ENCODE measurements at regions not wholly inside any gene's neighbourhood (a gene's known extent, or its start where the extent isn't known, plus 50 kb on each side); places are given as distances from the start of the nearest gene placed in this dataset.

GRCh38 chr13:107331359-107331758 lies 763.4 kb upstream of the ARGLU1 start:
- no peak for DNase-seq (ENCODE audit: low read depth)

DNA sequence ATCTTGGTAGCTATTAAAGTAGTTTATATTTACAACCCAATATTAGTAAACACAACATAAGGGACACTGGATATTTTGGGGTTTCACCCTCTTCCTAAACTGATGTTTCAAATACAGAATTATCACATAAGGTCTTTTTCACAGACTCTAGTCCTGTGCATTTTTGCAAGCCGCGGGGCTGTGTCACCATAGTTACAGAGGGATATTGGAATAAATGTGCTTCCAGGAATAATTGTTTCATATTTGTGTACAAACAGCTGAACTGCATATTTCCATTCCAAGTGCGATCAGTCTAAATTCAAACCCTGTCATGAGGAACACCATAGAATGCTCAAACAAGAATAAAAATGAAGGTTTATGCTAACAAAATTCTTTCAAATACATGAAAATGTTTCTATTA lies 762.5 kb upstream of the ARGLU1 start:
- DNase-seq (ENCODE audit: low read depth), result no peak

- DNase-seq (ENCODE audit: low read depth), result no peak
Observed at GRCh38 chr13:107329991-107330390, 762.1 kb upstream of the ARGLU1 start.

DNA sequence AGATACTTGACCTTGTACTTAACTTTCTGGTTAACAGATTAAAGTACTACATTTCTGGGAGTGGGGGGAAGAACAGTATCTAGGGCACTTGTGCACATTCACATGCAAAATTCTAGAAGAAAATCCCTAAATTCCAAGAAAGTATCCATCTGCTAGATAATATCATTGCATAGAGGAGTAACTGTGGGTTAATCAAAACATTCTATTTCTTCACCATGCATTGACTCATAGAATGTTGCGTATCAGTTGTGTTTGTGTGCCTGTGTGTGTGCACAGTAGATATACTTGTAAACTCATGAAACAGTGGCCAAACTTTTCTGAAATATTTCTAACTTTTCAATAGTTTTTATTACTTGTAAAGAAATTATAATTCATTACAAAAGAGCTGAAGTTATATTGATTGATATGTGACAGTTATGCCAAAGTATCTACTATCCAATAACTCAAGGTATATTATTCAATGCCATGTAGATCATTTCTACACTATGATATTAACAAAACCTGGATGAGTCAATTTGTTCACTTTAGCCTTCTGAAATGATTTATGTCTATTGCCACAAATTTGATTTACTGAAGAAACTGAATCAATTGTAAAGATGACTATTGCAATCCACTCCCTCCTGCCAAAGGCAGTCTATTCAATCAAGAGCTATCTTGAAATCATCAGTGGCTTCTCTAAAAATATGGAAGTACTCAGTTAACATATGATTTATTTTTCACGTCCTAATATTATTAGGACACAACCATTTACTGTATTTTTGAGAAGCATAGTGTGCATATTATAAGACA lies 756.7 kb upstream of the ARGLU1 start:
- no peak for DNase-seq (ENCODE audit: low read depth)

- no peak for DNase-seq (ENCODE audit: low read depth)
Observed at GRCh38 chr13:107322228-107322627, 754.3 kb upstream of the ARGLU1 start.

GRCh38 chr13:107305178-107305577 lies 737.2 kb upstream of the ARGLU1 start:
- DNase-seq (ENCODE audit: low read depth), result no peak

- DNase-seq (ENCODE audit: low read depth), result no peak
Observed at GRCh38 chr13:107301724-107302374, 733.9 kb upstream of the ARGLU1 start.

DNA sequence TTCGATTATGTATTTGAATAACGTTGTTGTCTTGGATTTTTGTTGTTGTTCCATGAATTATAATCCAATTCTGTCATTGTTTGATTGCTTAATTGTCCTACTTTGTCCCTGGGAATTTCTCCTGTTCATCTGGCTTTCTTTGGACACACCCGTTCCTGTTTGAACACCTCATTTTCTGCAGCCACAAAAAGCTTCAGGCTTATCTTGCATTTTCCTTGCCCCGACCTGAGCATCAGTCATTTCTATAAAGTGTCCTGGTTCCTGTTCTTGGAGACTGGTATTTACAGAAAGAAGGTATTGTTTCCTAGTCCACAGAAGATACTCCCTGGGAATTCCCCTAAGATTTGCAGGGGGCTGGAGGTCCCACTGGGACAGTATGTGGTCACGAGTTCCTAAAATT lies 731.8 kb upstream of the ARGLU1 start:
- no peak for DNase-seq (ENCODE audit: low read depth)

GRCh38 chr13:107296804-107297203 lies 728.9 kb upstream of the ARGLU1 start:
- DNase-seq (ENCODE audit: low read depth), result no peak

DNA sequence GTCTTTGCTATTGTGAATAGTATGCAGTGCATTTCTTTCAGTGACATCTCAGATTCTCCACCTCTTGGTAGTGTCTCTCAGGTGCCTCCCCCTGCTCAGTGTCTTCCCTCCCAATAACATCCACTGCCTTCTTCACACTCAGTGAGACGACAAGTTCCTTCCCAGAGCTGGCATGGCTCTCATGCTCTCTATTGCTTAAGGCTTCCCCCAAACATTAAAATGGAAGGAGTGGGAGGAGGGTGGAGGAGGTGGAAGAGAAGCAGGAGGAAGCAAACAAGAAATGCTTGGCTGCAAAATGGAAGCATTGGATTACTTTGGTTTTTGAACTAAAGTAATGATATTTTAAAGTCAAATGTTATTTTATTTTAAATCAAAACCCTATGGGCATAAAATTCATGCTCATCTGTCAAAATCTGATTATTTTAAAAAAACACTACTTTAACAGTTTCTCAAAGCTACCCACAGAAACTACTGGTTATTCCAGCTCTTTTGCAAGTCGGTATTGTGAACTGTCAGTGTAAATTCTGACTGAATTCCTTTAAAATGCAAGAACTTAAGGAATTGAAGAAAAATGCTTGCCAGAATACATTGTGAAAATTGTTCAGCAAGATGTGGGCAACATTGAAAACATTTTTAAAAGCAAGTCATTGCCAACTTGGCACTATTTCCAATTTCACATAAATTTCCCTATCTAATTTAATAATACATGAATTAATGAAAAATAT lies 727.6 kb upstream of the ARGLU1 start:
- DNase-seq (ENCODE audit: low read depth), result no peak

GRCh38 chr13:107293924-107294323 lies 726.0 kb upstream of the ARGLU1 start:
- DNase-seq (ENCODE audit: low read depth), result no peak

DNA sequence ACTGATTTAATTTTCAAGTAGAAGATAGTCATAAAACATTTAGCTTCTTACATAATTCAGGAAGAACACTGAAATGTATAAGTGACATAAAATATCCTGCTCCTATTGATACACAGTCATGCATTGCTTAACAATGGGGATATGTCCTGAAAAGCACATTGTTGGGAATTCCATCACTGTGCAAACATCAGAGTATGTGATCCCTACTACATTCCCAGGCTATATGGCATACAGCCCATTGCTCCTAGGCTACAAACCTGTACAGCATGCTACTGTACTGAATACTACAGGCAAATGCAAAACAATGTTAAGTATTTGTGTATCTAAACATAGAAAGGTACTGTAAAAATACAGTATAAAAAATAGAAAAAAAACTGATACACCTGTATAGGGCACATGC lies 723.9 kb upstream of the ARGLU1 start:
- DNase-seq (ENCODE audit: low read depth), result no peak

GRCh38 chr13:107289540-107289939 lies 721.6 kb upstream of the ARGLU1 start:
- DNase-seq (ENCODE audit: low read depth), result no peak

DNA sequence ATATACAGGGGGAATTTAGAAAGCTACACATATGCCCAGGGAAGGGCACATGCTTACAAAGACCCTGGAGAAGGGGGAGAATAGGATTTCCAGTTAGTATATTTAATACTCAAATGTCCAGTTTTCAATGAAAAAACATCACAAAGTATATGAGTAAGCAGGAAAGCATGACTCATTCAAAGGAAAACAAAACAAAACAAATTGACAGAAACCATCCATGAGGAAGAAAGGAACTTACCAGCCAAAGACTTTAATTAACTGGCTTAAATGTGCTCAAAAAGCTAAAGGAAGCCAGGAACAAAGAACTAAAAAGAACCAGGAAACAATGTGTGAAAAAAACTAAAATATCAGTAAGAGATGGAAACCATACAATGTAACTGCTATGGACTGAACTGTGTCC lies 716.2 kb upstream of the ARGLU1 start:
- DNase-seq (ENCODE audit: low read depth), result no peak

DNA sequence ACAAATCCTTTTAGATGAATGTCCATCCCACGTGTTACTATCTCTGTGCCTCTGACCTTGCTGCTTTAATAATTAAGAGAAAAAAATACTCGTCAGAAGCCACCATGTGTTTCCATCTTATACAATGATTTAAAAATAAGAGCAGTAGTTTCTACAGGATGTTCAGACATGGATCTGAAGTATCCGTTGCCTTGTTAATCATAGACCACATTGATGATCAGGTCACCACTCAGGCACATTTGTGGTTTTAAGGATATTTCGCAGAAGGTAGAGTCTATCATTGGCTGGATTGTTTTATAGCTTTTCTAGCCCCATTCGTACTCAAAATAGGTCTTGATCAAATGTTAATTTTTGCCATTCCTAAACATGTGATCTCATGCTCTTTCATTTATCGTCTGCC lies 710.0 kb upstream of the ARGLU1 start:
- DNase-seq (ENCODE audit: low read depth), result no peak

- no peak for DNase-seq (ENCODE audit: low read depth)
Observed at GRCh38 chr13:107276936-107277335, 709.0 kb upstream of the ARGLU1 start.

GRCh38 chr13:107275945-107276614 lies 708.1 kb upstream of the ARGLU1 start:
- no peak for DNase-seq (ENCODE audit: low read depth)

DNA sequence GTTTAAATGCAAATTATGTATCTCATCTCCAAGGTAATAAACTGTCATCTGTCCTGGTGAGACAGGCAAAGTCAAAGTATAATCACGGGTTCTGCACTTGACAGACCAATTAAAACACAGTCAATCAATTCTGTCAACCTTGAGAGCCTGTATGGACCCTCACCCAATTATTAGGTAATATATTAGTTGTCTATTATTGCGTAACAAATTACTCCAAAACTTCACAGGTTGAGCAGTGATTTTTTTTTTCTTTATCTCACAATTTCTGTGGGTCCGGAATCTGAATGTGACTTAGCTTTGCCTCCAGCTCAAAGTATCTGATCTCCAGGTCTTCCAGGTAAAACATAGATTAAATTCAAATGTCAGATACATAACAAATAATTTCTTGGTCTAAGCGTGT lies 707.4 kb upstream of the ARGLU1 start:
- no peak for DNase-seq (ENCODE audit: low read depth)

GRCh38 chr13:107271227-107271626 lies 703.3 kb upstream of the ARGLU1 start:
- DNase-seq (ENCODE audit: low read depth), result no peak

- DNase-seq (ENCODE audit: low read depth), result no peak
Observed at GRCh38 chr13:107266657-107267056, 698.7 kb upstream of the ARGLU1 start.

- DNase-seq (ENCODE audit: low read depth), result no peak
Observed at GRCh38 chr13:107258599-107259187, 690.8 kb upstream of the ARGLU1 start.

- no peak for DNase-seq (ENCODE audit: low read depth)
Observed at GRCh38 chr13:107254392-107254791, 686.5 kb upstream of the ARGLU1 start.

Data from activated T-helper 9 cell treated with anti-CD3 and anti-CD28 coated beads, Interleukin-2, amount 50 U/mL, for 16 hours (primary cell).